GM12875 (cell line): ENCODE measurements at regions not wholly inside any gene's neighbourhood (a gene's known extent, or its start where the extent isn't known, plus 50 kb on each side); places are given as distances from the start of the nearest gene placed in this dataset.
"Not testable (repeated sequence)": the region's sequence is repeated elsewhere in the genome, so short reads cannot be mapped to it uniquely, and the experiment has no call there.

Experiments used
- H3K4me3 ChIP-seq: one replicate; pipeline ENCODE4 v1.5.1; 2011; ENCODE audit warnings: low read depth, low read length, control low read depth
- TF ChIP-seq, protein P1 (sequence below): IDR thresholded peaks from 2 replicates; pipeline ENCODE4 v1.5.1; 2011; ENCODE audit warnings: low read depth, mild to moderate bottlenecking, control low read depth, inconsistent platforms, low read length, moderate library complexity, borderline replicate concordance; ENCODE audit not compliant: insufficient read depth

DNA sequence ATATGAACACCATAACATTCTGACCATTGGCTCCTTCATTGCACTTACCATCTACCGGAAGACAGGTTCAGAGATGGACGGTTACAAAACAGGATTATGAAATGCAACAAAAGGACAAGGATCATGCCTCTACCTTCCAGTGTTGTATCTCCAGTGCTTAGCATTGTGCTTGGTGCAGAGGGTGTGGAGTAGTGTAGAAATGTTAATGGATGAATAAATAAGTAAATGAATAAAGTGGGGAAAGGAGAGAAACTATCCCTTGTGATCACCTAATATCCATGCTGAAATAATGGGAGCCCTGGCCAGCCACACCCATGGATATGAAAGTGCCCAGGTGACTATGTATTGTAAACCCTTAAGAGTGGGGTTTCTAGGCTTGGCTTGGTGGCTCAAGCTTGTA, 344.8 kb upstream of the LMCD1 start:
- no peak overlapping the region for H3K4me3 ChIP-seq
- TF ChIP-seq, protein P1, sequence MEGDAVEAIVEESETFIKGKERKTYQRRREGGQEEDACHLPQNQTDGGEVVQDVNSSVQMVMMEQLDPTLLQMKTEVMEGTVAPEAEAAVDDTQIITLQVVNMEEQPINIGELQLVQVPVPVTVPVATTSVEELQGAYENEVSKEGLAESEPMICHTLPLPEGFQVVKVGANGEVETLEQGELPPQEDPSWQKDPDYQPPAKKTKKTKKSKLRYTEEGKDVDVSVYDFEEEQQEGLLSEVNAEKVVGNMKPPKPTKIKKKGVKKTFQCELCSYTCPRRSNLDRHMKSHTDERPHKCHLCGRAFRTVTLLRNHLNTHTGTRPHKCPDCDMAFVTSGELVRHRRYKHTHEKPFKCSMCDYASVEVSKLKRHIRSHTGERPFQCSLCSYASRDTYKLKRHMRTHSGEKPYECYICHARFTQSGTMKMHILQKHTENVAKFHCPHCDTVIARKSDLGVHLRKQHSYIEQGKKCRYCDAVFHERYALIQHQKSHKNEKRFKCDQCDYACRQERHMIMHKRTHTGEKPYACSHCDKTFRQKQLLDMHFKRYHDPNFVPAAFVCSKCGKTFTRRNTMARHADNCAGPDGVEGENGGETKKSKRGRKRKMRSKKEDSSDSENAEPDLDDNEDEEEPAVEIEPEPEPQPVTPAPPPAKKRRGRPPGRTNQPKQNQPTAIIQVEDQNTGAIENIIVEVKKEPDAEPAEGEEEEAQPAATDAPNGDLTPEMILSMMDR: no peak

DNA sequence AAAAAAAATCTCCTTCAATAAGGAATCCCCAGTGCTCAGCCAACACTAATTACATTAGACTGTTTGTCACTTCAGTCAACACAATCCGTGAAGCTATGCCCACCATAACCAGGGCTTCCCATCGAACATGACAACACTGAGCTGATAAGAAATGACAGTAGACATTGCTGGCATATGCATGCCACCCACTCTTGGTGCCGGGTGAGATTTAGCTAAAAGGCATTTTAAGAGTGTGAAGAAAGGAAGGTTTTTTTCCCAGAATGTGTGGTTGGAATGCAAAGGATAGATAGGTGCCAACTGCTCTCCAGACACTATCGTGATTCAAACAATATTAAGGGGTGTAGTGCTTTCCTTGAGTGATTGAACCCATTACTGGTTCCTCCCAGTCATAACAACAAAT, 344.0 kb upstream of the LMCD1 start:
- no peak overlapping the region for H3K4me3 ChIP-seq
- TF ChIP-seq, protein P1: no peak

DNA sequence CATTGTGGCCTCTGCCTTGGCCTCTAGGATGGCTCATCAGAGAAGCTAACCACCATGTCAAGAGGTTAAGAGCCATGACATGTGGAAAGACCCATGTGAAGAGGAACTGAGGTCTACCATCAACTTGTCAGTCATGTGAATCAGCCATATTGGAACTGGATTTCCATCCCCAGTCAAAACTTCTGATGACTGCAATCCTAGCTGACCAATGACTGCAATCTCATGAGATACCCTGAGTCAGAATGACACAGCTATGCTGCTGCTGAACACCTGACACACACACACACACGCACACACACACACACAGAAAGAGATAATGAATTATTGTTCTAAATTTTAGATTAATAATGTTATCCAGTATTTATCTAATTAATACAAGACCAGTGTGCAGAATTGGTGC, 337.5 kb upstream of the LMCD1 start:
- TF ChIP-seq, protein P1: no peak

DNA sequence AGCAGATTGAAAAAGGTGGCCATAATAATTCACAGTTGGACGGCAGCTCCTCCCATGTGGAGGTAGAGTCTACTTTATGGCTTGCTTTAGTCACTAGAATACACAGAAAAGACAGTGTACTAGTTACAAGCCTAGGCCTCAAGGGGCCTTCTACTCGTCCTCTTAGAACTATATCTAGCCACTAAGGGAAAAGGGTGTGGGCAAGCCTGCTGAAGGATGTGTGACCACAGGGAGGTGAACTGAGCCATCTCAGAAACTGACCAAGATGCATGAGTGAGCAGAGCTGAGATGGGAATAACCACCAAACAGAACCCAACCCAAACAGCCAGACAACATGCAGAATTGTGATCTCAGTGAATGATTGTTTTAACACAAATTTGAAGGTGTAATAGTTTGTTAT, 335.6 kb upstream of the LMCD1 start:
- H3K4me3 ChIP-seq: no peak overlapping the region
- TF ChIP-seq, protein P1: no peak

More for the DNA sequence above, 337.5 kb upstream of the LMCD1 start:
- H3K4me3 ChIP-seq: no peak overlapping the region

DNA sequence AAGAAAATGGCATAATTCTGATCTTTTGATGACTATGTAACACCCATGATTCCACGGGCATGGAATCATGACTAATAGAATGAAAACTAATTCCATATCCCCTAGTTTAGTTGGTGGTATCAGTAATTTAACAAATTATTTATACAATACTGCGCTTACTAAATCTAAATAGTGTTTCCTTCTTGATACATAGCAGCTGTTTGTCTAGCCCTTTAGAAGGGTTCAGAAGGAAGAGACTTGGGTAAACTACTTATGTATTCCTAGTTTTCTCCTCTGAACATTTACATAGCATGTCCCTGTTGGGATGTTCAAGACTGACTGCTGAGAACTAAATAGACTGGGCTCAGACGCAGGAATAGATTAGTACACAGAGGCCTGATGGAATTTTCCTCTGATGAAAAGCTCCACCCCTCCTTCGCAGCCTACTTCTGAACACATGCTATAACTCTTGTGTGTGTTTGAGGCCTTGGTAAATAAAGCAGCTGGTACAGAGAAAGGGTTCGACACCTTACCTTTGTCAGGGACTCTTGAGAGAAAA, 330.6 kb upstream of the LMCD1 start:
- H3K4me3 ChIP-seq: no peak overlapping the region
- TF ChIP-seq, protein P1: no peak

DNA sequence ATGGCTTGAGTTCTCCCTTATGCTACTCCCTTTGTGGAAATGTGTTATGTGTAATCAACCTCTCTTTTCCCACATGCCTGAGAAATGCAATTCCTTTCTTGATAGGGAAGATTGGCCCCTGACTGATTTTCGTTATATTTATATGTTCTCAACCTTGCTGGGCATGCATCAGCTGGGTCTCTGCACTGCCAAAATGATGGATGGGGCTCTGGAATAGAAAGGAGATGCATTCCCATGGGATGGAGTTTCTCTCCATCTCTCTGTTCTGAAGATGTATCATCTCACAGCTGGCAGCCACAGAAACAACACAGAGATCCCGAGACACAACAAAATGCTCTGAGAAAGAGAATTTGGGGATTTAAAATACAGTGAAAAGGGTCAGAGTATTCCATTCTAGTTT, 327.7 kb upstream of the LMCD1 start:
- TF ChIP-seq, protein P1: no peak
- H3K4me3 ChIP-seq: no peak overlapping the region

DNA sequence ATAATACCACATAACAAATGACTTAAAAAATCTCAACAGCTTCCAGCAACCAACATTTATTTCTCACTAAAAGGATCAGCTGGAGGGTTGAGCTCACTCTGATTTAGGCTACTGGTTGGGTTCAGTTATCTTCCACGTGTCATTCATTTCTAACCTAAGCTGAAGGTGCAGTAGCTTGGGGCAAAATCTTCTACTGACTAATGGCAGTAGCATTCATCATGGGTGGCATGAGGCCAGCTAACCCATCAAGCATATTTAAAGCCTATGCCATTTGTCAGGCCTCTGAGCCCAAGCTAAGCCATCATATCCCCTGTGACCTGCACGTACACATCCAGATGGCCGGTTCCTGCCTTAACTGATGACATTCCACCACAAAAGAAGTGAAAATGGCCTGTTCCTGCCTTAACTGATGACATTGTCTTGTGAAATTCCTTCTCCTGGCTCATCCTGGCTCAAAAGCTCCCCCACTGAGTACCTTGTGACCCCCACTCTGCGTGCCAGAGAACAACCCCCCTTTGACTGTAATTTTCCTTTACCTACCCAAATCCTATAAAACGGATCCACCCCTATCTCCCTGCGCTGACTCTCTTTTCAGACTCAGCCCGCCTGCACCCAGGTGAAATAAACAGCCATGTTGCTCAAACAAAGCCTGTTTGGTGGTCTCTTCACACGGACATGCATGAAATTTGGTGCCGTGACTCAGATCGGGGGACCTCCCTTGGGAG, 324.7 kb upstream of the LMCD1 start:
- not testable (repeated sequence) for H3K4me3 ChIP-seq

DNA sequence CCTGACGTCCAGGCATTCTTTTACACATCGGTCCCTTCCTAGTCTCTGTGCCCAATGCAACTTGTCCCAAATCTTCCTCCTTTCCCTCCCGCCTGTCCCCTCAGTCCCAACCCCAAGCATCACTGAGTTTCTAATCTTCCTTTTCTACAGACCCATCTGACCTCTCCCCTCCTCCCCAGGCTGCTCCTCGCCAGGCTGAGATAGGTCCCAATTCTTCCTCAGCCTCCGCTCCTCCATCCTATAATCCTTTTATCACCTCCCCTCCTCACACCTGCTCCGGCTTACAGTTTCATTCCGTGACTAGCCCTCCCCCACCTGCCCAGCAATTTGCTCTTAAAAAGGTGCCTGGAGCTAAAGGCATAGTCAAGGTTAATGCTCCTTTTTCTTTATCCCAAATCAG, 323.1 kb upstream of the LMCD1 start:
- not testable (repeated sequence) for H3K4me3 ChIP-seq
